ENCODE measurements at regions not wholly inside any gene's neighbourhood (a gene's known extent, or its start where the extent isn't known, plus 50 kb on each side); places are given as distances from the start of the nearest gene placed in this dataset.
"Not testable (repeated sequence)": the region's sequence is repeated elsewhere in the genome, so short reads cannot be mapped to it uniquely, and the experiment has no call there.

DNA sequence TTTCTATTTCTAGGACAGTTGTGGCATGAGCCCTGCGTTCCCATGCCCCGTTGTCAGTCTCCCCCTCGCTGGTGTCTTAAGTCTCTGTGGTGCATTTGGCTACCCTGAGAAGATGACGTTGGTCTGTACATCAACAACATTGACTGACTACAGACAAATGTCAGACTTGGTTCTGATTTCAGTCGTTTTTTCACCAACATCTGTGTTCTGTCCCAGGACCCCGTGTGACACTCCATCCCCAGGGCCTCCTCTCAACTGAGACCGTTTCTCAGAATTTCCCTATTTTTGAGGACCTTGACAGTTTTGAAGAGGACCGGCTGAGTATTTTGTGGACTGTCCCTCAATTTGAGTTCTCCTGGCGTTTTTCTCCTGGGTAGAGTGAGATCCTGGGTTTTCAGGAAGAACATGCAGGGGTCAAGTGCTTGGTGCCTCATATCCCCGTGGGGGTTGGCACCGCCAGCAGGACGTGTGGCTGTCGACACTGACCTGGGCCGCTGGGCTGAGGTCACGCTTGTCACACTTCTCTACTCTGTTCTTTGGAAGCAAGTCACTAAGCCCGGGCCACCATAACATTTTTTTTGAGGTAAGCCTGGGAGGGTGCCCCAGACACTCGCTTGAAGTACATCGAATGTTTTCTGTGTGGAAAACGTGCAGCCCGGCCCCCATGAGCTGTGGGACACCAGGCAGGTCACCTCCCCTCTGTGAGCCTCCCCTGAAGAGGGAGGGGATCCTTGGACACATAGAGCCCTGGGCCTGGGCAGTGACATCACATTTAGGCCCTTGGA lies 114.4 kb upstream of the ZNF469 start:
- not testable (repeated sequence) for DNase-seq (ENCODE audit: low spot score)

DNA sequence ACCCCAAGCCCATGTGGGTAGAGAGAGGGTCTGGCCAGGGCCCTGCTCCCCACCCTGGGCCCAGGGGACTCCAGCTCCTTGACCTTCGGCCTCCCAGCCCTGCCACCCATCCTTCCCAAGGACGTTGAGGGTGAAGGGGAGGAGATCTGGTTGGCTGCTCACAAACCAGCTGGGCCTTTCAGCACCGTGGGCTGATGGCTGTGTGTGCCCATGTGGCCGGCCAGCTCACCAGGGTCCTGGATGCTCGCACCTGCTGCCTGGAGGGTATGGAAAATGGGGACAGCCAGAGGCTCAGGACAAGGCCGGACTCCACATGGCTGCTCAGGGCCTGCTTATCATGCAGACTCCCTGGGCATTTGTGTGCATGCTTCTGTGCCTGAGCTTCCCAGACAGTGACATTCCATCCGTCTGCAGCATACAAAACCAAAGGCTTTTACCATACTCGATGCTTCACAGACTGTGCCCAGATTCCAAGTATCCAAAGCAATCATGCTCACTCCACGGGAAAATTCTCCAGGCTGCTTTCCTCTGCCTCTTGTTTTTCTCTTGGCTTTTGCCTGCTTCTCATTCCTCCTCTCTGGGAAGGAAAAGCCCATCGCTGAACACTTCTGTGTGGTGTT lies 112.5 kb upstream of the ZNF469 start:
- not testable (repeated sequence) for DNase-seq (ENCODE audit: low spot score)

DNA sequence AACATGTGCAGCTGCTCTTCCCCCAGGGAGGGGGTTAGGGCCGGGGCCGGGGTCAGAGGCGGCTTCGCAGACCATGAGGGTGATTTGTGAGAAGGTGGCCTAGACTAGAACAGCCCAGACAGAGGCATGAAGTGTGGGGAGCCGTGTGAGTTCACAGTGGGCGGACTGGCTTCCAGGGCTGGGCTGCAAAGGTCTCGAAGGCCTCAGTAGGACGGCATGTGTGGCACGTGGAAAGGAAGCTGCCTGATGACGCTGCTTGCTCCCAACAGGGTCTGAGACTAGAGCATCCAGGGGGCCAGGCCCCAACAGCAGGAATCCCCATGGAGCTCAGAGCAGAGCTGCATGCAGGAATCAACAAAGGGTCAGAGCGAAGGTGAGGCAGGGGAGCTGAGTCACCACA lies 111.5 kb upstream of the ZNF469 start:
- DNase-seq (ENCODE audit: low spot score), result not testable (repeated sequence)

DNA sequence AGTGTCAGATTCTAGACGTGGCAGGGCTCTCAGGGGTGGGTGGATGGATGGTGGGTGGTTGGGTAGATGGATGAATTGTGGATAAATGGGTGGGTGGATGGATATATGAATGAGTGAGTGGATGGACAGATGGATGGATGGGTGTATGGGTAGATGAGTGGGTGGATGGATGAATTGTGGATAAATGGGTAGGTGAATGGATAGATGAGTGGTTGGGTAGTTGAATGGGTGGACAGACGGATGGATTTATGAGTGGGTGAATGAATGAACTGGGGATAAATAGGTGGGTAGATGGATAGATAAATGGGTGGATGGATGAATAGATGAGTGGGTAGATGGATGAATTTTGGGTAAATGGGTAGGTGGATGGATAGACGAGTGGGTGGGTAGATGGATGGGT lies 111.0 kb upstream of the ZNF469 start:
- DNase-seq (ENCODE audit: low spot score), result not testable (repeated sequence)

DNA sequence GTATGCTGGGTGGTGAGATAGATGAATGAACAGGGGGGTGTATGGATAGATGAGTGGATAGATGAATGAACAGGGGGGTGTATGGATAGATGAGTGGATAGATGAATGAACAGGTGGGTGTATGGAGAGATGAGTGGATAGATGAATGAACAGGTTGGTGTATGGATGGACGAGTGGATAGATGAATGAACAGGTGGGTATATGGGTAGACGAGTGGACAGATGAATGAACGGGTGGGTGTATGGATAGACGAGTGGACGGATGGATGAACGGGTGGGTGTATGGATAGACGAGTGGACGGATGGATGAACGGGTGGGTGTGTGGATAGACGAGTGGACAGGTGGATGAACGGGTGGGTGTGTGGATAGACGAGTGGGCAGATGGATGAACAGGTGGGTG lies 110.3 kb upstream of the ZNF469 start:
- DNase-seq (ENCODE audit: low spot score), result not testable (repeated sequence)

DNA sequence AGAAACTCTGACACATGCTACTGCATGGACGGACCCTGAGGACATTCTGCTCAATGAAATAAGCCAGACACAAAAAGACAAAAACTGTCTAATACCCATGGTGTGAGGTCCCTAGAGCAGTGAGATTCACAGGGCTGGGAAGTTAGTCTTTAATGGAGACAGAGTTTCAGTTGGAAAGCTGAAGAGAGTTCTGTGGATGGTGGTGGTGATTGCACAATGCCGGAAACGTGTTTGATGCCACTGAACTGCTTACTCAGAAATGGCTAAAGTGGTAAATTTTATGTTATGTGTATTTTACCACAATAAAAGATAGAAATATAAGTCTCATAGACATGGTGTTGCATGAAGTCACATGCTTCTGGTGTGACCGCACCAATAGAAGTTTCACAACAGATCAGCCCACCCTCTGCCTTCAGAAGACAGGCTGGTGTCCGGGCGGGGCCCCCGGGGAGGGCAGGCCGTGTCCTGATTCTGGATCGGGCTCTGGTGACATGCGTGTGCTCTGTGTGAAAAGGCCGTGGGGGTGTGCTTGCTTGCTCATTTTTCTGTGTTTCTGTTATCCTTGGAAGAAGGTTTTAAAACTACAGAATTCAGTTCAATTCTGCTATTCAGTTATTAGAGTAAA lies 108.5 kb upstream of the ZNF469 start:
- not testable (repeated sequence) for DNase-seq (ENCODE audit: low spot score)

DNA sequence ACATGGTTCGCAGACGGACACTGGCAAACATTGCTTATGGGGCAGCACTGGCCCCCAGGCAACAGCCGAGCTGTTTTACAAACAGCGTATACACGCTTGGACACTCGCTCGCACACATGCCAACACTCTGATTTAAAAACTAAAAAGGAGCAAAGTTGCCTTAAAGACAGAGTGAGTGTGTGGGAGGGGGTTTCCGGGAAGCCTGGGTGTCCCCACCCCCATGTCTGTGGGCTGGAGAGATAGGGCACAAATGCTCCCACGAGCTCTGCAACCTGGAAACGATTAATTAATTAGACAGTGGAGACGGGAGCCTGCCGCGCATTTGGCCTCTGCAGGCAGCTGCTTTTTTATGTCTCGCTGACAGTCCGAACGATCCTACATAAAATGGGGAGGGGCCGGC lies 107.9 kb upstream of the ZNF469 start:
- DNase-seq (ENCODE audit: low spot score), result no peak

DNA sequence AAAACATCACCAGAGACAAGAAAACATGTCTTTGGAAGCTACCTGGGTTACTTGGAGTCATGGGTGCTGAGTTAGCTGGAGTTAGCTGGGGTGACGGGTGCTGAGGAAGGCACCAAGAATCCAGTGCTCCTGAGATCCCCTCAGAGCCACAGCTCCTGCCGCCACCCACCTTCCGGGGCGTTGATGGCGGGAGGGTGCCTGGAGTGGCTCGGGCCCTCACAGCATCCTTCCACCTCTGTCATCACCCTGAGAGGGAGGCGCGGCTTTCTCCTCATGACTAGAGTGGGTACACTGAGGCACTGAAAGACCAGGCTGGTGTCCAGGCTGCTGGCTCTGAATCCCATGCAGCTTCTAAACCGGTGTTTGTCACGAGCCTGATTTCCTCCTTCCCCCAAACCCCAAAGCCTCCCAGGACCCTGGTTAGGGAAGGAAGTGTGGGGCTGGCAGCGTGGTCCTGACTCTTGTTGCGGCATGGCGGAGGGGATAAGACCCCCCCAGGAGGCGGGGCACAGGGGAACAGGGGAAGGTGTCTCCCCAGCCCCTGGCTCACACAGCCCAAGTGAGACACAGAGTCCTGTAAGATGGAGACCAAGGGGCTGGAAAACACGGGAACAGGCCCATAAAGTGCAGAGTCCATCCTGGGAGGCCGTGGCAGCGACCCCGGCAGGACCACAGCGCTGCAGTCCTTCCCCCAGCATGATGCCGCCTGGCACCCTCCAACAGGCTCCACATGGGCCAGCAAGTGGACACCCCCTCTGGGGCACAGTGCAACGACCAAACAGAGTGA lies 107.2 kb upstream of the ZNF469 start:
- not testable (repeated sequence) for DNase-seq (ENCODE audit: low spot score)

DNA sequence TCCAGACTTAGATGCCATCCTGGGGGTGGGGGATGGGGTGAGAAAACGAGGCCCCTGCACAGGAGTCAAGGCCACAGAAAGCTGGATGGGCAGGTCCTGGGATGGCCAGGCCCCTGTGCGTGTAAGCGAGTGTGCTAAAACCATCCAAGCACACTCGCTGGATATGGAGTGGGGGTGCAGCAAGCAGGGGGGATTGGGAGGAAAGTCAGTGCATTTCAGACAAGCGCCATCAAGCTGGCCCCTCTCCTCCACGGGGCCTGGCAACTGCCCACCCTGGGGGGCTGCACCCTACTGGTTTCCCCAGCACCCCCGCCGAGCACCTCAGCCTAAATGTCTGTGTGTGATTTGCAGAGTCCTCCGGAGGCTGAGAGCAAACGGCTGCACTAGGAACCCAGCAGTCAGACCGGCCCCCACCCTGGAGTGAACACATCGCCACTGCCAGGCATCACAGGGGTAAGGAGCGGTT lies 106.6 kb upstream of the ZNF469 start:
- not testable (repeated sequence) for DNase-seq (ENCODE audit: low spot score)

DNA sequence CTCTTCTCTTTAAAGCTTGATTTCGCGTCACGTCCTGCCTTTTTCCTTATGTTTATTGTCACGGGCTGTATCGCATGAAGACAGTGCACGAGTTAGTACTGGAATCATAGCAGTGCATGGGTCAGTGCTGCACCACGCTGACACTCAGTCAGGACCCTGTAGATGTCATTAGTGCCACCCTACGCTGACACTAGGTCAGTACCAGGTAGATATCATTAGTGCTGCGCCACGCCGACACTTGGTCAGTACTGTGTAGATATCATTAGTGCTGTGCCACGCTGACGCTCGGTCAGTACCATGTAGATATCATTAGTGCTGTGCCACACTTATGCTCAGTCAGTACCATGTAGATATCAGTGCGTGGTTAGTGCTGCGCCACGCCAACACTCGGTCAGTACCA lies 106.2 kb upstream of the ZNF469 start:
- DNase-seq (ENCODE audit: low spot score), result no peak

DNA sequence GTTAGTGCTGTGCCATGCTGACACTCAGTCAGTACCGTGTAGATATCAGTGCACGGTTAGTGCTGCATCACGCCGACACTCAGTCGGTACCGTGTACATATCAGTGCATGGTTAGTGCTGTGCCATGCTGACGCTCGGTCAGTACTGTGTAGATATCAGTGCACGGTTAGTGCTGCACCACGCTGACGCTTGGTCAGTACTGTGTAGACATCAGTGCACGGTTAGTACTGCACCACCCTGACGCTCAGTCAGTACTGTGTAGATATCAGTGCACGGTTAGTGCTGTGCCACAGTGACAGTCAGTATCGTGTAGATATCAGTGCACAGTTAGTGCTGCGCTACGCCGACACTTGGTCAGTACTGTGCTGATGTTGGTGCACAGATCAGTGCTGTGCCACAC lies 102.8 kb upstream of the ZNF469 start:
- no peak for DNase-seq (ENCODE audit: low spot score)

DNA sequence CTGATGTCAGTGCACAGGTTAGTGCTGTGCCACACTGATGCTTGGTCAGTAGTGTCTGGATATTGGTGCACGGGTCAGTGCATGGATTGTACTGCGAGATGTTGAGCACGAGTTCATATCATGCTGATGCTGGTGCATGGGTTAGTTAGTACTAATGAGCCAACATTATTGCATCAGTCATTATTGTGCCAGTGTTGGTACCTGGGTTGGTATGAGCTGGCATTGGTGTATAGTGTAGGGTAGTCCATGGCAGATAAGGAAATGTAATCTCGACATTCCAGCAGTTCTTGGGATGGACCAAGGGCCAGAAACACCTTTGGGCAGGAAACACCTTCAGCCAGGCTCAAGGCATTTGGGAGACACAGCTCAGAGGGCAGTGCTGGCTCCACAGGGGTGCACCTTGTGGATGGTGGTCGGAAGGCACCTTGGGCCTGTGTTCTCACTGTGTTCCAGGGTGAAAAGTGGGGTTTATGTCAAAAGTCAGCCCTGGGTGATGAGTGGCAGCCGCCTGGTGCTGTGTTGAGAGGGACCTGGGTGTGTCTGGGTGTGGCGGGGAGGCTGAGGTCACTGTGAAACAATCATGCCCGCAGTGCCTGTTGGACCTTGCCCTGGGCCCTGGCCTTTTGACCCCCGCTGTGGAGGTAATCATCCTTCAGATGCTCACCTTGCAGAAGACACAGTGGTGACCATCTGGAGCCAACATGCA lies 100.7 kb upstream of the ZNF469 start:
- DNase-seq (ENCODE audit: low spot score), result peak; percentile 27

DNA sequence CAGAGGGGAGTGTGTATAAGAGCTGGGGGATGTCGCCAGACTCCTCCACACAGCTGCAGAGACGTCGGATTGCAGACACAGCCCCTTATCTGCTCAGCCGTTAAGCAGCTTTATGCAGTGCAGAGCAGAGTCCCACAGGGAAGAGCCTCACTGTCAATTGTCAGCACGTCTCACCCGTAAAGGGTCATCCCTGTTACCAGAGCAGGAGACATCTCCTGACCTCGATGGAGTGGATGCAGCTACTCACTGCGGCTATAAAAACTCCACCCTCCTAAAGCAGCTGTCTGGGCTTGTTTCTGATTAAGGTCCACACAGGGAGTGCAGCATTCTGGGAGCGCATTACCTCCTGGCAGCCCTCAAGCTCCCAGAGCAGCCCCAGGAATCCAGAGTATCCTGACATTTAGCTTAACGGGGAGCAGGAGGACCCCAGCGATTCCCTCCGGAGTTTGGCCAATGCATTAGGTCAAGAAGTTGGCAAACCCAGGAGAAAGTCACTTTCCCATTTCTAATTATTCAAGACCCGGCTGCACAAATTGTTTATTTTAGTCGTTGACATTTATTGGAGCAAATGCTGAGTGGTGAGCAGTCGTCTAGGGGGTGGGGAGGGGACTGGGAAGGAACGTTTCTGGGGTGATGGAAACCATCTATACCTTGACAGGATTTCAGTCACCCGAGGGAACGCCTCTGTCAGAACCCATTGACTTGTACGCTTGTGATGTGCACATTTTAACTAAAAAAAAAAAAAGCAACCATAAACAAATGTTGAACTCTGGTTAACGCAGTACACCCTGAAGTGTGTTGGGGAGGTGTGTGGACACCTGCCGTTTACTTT lies 100.0 kb upstream of the ZNF469 start:
- DNase-seq (ENCODE audit: low spot score), result peak; percentile 11

DNA sequence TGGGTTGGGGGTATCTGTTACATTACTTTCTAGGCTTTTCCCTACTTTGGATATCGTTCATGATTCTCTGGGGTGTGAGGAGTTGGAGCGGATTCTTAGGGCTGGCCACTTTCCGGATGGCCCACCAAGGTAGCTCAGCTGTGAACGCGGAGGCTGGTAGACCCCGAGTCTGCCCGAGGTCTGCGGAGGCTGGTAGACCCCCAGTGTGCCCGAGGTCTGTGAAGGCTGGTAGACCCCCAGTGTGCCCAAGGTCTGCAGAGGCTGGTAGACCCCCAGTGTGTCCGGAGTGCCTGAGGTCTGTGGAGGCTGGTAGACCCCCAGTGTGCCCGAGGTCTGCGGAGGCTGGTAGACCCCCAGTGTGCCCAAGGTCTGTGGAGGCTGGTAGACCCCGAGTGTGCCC lies 99.2 kb upstream of the ZNF469 start:
- DNase-seq (ENCODE audit: low spot score), result no peak

DNA sequence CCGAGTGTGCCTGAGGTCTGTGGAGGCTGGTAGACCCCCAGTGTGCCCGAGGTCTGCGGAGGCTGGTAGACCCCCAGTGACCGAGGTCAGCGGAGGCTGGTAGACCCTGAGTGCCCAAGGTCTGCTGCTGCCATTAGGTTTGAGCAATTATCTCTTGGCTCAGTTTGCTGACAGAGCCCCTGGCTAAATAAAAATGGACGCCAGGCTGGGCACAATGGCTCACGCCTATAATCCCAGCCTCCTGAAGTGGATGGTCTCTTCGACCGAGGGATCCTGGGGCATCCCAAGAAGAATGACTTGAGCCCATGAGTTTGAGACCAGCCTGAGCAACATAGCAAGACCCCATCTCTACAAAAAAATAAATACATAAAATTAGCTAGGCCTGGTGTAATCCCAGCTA lies 98.7 kb upstream of the ZNF469 start:
- DNase-seq (ENCODE audit: low spot score), result no peak

DNA sequence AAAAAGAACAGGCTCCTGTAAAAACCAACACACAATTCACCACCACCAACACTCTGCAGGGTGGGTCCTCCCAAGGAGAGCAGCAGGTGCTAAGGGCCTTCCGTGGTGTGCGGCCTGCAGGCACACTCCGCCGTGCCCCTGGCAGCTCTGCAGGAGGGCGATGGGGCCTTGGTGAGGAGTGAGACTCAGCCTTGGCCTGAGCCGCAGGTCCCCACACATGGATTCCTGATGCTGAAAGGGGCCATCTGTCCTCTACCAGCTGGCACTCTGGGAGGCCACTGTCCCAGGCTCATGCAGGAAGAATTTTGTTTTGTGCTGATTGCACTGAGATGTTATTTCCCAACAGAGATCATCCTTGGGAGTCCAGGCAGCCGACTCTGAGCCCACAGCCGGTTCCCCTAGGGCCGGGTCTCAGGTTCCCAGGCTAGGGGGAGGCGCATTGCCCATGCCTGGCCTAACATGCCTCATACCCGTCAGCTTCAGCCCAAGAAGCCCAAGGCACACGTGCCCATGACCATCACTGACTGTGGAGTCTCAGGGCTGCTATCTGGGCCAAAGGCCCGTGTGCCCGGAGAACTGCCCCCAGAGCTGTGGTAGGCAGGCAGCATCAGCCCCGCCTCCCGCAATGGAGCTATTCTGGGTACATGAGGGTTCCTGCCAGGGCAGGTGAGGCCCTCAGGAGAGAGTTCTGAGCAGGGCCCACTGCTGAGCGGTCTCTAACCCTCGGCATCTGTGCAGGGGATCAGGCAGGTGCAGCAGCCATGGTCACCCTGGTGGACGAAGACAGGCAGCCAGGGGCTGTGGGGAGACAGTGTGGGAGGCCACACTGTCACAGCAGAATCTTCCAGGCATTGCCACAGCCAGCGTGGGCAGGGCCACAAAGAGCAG lies 97.9 kb upstream of the ZNF469 start:
- DNase-seq (ENCODE audit: low spot score), result no peak

DNA sequence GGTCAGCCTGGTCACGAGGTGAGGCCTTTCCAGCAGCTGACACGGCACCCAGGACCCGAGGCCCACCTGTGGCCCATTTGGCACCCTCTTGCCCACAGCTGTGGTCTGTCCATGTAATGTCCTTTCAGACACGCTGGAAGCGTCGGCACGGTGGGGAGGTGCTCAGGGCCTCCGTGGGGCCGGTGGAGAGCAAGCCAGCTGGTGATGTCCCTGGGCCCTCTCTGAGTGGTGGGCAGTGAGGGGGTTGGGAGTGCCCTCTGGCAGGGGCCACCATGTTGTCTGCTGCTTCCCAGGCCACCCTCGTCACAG lies 97.3 kb upstream of the ZNF469 start:
- DNase-seq (ENCODE audit: low spot score), result no peak

DNA sequence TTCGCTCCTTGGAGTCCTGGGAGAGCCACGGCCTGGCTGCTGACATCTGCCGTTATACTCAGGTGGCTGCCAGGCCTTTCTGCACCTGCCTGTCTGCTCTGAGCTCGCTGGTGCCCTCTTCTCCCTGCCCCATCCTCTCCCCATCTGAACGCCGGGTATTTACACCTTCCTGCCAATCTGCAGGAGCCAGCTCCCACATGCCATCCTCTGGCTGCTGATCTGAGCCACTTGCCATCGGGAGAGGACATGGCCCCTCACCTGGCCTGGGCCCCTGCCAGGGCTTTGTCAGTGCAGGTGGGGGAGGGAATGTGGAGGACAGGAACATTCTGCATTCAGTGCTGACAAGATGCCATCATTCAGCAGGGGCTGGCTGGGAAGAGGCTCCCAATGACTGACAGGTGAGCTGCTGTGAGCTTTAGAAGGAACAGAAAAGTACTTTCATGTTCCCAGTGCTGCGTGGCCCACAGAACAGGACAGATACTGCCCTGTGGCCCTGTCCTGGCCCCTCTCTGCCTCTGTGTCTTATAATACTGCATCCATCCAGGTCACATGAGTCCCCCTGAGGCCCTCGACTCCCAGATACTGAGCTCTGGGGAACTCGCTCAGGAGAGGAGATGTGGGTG lies 96.3 kb upstream of the ZNF469 start:
- no peak for DNase-seq (ENCODE audit: low spot score)

DNA sequence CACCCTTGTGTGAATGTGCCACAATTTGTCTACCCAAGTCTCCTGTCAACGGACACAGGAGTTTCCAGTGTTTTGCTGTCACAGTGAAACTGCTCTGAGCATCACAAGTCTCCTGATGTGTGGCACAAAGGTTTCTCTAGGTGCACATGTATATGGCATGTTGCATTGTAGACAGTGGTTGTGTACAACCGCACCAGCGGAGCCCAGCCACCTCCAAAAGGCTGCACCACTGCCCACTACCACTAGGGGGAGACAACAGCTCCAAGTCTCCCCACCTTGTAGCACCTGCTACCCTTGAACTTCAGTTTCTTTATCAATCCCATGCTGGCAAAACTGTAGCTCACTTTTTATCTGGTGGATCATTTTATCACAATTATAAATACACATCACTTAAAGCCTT lies 95.5 kb upstream of the ZNF469 start:
- peak; percentile 52 for DNase-seq (ENCODE audit: low spot score)

DNA sequence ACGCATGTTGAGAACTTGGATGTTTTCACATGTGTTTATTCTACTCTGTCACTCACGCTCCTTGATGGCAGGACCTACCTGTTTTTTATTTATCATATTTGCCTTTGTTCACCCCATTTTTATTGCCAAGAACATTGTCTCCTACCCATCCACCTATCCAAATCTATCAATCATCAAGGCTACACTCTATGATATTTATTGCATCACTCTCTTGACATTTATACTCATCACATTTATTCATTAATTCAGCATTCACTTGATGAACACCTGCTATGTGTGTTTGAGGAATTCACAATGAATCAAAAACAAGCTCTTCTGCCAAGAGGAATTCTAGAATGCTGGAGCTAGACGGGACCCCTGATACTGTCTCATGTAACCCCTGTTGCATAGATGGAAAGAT lies 94.5 kb upstream of the ZNF469 start:
- DNase-seq (ENCODE audit: low spot score), result no peak

Measured in LoVo (cell line).